GM21390 (cell line): ENCODE measurements at regions not wholly inside any gene's neighbourhood (a gene's known extent, or its start where the extent isn't known, plus 50 kb on each side); places are given as distances from the start of the nearest gene placed in this dataset.
"Not testable (repeated sequence)": the region's sequence is repeated elsewhere in the genome, so short reads cannot be mapped to it uniquely, and the experiment has no call there.

Experiments used
- ATAC-seq: cut with Tn5 transposase; IDR thresholded peaks from one replicate; pipeline ENCODE4 v1.9.1; 2021; ENCODE audit not compliant: unreplicated experiment

DNA sequence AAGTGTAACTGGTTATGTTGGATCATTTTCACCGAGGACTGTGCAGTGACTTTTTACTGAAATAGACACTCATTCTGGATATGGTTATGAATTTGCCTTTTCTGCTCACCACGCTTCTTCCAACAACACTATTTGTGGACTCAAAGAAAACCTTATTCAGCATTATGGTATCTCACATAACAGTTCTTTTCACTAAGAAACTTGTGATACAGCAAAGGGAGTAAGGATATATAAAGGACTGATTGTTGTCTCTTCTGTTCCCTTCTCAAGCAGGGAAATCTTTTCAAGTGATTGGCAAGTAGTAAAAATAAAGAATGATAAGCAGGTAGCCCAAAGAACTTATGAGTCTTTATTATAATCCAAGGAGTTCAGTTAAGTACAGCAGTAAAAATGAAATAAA, 131.5 kb upstream of the SV2C start:
- ATAC-seq, result no peak

DNA sequence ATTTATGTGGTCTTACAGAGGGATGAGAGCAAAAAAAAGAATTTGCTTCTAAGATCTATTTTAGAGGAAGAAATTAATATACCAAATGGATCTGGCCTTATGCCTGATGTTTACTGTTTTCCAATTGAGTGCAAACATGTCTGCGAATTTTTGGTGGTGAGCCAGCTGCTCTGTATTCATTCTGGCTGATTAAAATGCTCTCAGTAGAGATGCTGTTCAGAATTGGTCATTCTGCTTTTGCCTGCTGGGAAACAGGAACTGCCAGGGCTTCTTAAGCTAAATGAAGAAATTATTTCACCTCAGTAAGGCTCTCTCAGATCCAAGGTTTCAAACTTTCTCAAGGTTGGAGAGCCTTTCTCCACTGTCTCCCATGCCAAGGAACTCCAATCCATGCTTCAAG, 132.0 kb upstream of the SV2C start:
- no peak for ATAC-seq

DNA sequence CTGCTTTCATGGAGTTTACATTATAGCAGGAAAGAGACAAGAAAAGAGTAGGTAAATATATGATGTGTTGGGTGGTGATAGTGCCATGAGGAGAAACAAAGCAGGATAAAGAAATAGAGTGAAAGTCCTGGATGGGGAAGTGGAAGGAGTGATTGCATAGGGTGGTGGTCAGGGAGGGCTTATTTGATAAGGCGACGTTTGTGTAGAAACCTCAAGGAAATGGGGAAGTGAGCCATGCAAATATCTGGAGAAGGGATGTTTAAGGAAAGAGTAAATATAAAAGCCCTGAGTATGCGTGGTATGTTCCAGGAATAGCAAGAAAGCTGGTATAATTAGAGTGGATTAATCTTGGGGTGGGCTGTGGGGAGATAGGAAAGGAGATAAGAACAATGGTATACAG, 134.7 kb upstream of the SV2C start:
- no peak for ATAC-seq

DNA sequence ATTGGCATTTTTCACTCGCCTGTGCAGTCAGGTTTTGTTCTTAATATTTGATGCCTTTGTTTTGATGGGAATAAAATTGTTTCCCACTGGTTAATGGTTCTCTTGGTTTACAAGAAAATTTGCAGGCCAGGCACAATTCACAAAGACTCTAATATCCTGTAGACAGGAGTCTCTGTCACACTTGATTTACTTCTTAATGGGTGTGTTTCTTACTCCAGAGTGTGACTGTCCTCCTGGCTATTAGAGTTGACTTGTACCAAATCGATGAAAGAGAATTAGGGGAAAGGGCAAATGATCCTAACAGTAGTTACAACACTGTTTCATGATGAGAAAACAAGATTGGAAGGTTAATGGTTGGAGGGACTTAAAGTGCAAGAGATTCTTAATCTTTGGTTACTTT, 142.8 kb upstream of the SV2C start:
- ATAC-seq, result no peak

DNA sequence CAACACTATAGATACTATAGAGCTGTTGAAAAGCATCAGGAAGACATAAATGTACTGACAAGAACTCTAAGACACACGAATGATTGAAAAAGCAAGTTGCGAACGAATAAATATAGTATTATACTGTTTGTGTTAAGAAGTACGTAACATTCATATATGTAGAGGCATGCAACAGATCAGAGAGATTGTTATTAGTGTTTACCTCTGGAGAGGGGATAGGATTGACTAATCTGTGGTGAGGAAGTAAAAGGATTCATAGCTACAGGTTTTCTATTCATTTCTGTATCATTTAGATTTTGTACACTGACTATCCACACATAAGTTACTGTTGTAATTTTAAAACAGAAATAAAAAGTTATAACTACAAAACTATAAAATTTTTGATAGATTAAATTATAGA, 147.6 kb upstream of the SV2C start:
- ATAC-seq, result no peak

DNA sequence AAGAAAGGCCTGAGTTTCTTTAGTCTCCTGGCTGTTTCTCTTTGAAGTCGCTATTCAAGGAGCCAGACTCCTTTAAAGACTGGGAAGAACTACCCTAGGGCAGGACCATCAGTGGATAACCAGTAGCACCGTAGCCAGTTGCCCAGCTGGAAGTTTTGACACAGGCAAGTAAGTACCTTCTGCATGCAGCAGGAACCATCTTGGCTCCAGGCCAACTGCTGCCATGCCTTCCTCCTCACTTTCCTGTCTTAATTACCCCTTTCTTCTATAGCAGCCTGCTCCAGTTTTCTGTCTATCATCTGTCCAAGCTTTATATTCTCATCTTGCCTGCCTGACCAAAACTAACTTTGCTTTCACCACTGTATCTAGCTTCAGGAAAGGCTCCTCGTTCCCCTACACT, 149.7 kb upstream of the SV2C start:
- ATAC-seq, result no peak

DNA sequence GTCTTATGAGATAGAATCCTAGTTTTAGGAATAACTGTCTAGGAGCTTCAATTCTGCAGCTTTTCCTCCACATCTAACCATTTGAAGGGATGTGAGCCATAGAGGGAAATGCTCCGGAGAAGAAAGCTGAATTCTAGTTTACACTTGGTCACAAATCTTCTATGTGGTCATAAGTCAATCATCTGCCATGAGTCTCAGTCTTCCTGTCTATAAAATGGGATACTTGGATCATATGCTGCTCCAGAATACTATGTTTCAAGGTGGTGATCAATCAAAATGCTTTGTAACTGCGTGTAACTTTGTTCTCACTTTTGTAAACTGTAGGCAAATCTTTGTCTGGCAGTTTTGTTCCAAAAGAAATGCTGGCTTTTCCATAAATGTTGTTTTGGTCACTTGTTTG, 152.0 kb upstream of the SV2C start:
- no peak for ATAC-seq

DNA sequence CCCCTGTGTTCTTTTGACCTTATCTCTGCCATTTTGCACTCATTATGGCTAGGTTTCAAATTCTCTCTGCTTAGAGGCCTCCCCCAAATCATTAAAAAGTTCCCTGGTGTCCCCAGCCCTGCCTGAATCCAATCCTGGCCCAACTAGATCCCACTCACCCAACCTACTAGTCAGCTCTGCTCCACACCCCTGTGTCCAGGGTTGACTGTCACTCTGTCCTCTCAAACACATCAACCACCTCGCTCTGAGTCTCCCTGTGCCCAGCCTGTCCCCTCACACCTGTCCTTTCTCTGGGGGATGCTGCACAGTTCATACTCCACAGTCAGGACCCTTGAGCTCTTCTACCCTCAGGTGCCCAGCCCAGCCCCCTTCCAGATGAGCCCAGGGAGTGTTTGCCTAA, 154.2 kb upstream of the SV2C start:
- no peak for ATAC-seq

DNA sequence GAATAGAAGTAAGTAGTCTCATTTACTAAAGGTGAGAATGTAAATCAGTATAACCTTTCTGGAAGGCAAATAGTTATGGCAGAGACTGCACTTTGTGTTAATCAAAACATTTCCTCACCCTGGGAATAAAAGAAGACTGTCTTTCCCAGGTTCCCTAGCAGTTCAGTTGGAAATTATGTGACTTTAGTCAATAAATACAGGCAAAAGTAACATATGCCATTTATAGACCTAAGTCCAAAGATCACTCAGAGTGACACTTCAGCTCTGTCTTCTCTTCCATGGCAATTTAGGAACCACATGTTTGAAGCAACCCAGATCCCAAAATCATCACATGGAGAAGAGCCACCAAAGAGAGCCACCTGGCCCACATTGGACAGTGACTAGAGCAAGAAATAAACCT, 160.7 kb upstream of the SV2C start:
- no peak for ATAC-seq

DNA sequence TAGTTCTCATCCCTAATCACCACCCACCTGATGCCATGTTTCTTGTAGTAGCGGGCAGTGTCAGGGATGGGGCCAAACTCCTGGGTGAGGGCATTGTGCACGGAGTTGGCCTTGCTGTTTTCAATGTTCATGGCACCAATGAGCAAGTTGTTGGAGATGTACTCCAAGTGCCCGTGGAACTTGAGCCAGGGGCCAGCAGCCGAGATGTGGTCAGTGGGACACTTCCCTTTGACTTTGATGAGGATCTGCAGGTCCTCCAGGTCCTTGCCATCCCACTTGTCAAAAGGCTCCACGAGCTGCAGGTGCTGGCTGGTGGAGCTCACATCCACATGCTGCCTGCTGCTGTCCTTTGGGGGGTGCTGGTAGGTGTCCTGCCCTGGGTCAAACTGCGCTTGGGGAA, 162.2 kb upstream of the SV2C start:
- ATAC-seq, result no peak

DNA sequence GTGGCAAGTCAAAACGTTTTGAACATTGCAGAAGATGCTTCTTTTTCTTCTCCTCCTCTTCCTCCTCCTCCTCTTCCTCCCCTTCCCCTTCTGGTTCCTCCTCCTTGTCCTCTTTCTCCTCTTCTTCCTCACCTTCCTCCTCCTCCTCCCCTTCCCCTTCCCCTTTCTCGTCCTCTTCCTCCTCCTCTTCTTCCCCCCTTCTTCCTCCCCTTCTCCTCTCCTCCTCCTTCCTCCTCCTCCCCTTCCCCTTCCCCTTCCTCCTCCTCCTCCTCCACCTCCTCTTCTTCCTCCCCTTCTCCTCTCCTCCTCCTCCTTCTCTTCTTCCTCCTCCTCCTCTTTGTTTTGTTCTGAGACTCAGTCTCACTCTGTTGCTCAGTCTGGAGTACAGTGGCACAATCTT, 167.0 kb upstream of the SV2C start:
- ATAC-seq, result no peak

DNA sequence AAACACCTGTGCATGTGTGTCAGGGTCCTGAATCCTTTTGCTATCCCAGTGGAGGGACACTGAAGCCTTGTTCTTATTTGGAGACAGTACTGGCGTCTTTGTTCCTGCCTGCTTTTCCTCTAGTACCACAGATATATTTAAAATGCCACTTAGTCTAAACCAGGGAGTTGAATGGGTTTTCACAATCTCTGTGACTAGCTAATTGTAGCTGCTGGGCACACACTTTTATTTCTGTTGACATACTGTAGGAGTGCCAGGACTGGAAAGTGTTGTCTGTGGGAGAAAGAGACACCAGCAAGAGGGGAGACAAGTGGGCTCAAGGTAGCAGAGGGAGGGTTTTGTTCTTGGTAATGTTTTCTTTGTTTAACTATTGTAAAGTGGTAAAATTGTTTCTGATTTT, 174.0 kb upstream of the SV2C start:
- ATAC-seq, result no peak

DNA sequence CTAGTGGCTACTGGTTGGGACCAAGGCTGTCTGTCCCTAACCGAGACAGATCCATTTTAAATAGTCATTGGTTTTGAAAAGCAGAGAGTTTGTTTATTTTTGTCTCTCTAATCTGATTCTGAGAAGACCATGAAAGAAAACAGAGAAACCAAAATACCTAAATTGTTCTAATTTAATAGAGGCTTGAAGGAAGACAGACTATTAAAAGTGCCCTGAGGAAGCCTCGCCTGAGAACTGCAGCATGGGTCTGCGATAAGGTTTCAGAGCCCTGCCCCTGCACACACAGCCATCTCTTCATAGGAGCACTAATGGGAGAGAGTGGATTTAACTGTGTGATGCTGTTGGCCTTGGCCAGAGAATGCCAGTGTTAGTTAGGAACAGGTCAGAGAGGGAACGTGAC, 175.5 kb upstream of the SV2C start:
- no peak for ATAC-seq

DNA sequence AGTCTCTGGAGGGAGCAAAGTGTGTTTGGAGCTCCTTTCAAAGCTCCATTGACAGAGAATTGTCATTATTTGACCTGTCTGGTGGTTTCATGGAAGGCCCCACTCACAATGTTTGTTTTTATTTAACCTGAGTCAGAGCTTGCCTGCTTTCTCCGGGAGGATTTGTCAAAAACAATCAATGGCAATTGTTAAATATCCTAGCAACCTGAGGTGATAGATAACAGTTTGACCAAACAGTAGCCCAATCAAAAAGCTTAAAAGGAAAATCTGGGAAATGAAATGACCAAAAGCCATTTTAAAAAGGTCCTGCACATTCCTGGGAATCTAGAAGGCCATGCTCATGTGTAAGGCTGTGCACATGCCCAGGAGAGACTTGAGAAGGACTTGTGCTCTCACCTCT, 177.2 kb upstream of the POC5 start:
- no peak for ATAC-seq

DNA sequence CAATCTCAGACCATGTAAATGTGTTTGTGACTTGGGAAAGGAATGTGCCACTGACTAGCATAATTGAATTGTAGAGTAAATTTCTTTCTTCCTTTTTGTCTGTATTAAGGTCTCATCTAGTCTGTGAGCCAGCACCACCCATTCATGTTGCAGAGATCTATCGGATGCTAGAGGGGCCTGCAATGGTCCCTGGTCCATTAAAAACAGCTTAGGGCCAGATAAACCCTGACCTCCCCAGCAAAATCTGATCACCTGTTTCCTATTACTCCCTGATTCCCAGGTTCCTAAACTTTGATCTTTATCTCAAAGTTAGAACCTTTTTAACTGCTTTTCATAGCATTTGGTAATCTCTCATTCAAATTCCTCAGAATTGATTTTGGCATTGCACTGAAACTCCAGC, 174.5 kb upstream of the POC5 start:
- ATAC-seq, result no peak

DNA sequence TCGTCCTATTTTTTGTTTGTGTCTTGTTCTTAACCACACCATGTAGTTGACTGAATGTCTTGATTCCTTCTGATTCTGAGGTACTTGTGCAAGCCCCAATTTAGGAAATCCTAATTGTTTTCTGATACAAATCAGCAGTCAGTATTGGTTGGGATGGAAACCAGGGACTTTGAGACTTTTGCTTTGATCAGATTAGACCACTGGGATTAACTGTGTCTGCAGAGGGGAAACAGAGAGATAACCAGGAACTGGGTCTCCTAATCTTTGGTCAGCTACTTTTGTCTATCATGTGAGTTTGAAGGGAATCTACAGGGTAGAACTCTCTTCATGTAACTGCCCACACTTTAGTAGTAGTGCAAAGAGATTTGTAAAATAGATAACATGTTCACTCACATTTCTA, 173.8 kb upstream of the POC5 start:
- no peak for ATAC-seq

DNA sequence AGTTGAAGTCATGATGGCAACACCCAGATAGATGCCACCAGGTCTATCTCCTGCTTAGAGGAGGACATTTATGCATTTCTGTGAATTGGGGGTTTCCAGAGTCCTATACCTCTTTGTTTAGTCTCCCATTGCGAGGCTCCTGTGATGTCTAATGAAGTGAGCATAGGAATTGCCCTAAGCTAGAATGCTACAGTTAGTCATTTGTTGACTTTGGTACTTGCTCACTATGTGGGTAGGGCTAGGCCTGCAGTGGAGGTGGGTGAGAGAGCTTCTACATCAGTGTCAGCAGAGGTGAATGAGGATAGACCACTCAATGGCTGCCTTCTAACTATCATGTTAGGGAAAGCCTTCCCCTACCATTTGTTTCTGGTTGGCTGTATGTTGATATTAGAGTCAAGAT, 173.3 kb upstream of the POC5 start:
- no peak for ATAC-seq

DNA sequence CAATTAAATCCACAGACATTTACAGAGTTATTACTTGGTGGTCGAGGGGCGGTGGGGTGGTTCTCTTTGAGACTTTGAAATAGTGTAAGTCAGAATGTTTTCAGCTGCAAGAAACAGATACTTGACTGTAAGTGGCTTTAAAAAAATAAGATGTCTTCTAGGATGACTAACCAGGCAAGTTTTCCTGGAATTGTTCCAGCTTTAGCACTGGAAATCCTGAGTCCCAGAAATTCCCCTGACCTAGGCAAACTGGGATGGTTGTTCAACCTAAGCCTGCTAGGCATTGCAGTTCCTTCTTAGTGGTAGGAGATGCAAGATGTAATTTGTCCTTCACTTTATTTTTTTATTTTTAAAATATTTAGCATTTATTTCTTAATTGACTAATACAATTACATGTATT, 169.5 kb upstream of the POC5 start:
- ATAC-seq, result no peak

DNA sequence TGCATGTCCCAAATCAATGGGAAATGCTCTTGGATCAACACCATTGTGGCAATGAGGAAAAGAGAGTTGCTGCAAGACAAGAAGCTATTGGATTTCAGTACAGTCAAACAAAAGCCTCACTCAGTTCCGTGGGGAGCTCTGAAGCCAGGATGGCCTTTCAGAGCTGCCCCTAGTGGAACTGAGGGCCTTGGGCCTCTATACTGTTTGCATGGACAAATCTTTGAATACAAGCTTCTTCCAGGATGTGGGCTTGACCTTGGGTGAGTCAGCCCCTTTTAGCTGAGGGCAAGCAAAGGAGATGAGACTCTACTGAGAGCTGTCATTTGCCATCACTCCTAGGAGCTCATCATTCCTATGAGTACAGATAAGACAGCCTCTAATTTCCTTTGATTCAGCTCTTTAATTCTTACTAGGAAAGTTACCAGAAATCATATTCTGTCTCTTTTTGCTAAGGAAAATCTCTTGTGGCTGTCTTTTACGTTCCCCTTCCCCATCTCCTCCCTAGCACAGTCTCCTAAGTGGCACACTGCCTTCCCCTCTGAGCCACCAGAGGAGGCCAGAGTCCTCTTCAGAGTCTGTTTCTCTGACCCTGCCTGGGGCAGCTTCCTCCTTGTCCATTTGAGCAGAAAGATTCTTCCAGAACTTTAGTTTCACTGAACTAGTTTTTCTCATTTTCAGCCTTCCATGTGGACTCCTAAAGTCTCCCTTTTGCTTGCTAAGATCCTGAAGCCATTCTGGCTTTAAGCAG, 168.8 kb upstream of the POC5 start:
- ATAC-seq, result no peak

DNA sequence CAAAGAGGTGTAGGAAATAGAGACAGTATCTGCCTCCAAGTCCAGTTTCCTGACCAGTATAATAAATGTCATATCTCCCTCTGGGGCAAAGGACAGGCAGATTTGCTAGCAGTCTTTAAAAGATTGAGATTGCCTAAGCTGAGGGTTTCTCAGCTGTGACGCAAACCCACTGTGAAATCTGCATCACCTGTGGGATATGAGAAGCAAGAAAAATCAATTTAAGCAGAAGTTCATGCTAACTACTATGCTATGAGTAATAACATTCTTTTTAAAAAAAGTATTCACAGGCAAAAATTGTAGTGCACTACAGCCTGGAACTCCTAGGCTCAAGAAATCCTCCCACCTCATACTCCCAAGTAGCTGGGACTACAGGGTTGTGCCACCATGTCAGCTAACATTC, 168.1 kb upstream of the POC5 start:
- no peak for ATAC-seq

DNA sequence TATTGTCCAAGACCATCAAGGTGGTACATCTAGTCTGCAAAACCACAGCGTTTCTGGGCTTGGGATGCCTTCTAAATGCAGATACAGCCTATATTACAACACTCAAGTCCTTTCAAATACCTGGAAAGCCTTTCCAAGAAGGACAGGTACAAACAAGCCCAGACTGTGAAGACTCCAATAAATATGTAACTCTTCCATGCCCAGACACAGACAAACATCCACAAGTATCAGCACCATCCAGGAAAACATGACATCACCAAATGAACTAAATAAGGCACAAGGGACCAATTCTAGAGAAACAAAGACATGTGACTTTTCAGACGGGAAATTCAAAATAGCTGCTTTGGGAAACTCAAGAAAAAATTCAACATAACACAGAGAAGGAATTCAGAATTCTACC, 152.7 kb upstream of the POC5 start:
- no peak for ATAC-seq

DNA sequence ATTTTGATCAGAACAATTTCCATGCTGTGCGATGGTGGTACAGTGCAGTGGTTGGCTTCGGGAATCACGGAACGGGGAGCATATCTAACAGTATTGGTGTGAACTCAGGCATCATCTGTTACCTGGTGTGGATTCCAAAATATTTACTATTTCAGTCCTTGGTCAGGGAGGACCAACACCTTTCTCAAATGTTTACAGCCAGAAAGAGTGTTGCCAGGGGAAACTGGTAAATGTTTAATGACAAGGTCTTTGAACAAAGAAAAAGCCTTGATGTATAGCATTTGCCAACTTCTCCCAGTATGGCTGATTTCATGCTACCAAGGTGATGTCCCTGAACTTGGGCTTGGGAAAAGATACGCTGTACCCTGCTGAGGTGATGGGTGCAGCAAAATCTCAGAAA, 145.6 kb upstream of the POC5 start:
- ATAC-seq, result no peak

DNA sequence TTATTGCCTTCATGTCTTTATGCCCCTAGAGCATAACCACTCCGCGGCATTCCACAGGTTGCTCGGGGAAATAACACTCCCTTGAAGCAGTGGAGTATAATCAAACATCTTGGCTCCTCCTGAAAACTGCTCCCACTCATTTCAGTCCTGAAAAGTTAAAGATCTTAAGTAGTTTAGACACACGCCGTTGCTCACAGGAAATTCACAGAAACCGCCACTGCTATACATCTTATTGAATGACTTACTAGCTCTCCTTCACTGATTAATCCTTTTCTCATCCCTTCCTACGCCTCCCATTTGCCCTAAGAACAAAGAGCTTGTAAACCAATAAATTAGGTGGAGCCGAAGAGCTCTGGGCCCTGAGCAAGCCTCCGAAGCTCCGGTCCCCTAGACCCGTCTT, 142.4 kb upstream of the POC5 start:
- not testable (repeated sequence) for ATAC-seq

DNA sequence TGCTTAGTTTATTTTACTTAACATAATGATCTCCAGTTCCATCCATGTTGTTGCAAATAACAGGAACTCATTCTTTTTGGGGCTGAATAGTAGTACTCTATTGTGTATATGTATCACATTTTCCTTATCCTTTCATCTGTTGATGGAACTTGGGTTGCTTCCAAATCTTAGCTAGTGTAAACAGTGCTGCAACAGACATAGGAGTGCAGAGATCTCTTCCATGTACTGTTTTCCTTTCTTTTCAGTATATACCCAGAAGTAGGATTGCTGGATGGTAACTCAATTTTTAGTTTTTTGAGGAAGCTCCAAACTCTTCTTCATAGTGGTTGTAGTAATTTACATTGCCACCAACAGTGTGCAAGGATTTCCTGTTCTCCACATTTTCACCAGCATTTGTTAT, 138.8 kb upstream of the POC5 start:
- no peak for ATAC-seq
